ENCODE measurements at regions not wholly inside any gene's neighbourhood (a gene's known extent, or its start where the extent isn't known, plus 50 kb on each side); places are given as distances from the start of the nearest gene placed in this dataset.
A peak's percentile ranks its signal among the peaks of the same experiment; 100 is the strongest.

GRCh38 chr5:42989190-42989589 lies 50.9 kb downstream of the ANXA2R start:
- H3K9ac ChIP-seq: no peak overlapping the region
- no peaks in the 10 kb centered on the region for H3K79me2 ChIP-seq (ENCODE audit: insufficient read depth)
- no peak for DNase-seq
- H3K27me3 ChIP-seq (replicated peaks; ENCODE audit: insufficient read depth): no peaks in the 10 kb centered on the region
- H4K20me1 ChIP-seq (ENCODE audit: insufficient read depth): no peaks in the 10 kb centered on the region
- no peaks in the 10 kb centered on the region for H3K36me3 ChIP-seq (ENCODE audit: low read depth)
- in situ Hi-C loops (cut with MboI): no loop called here
- no peak overlapping the region for H3K4me3 ChIP-seq
- H3K9me2 ChIP-seq (ENCODE audit: insufficient read depth): no peaks in the 10 kb centered on the region
- TF ChIP-seq EZH2phosphoT487 (IDR thresholded peaks at IDR 0.05; ENCODE audit: insufficient read depth, low read depth) (no peak), EZH2 (IDR thresholded peaks at IDR 0.05; ENCODE audit: insufficient read depth, poor library complexity, severe bottlenecking) (no peak)
- H3K9me3 ChIP-seq (ENCODE audit: low read depth): no peaks in the 10 kb centered on the region
- no peak overlapping the region for H3K4me2 ChIP-seq (ENCODE audit: unreplicated experiment)
- 100% methylated on average over 1 of the region's 1 CpG for WGBS, 2 experiments (ENCODE audit: low coverage in 1 of 2, low lambda C conversion rate in 2 of 2, missing lambda C conversion rate in 2 of 2)
- H3K27ac ChIP-seq: no peak overlapping the region
- peaks cover 34% of the 10 kb centered on the region for H3F3A ChIP-seq (ENCODE audit: insufficient read depth)
- H2AFZ ChIP-seq: no peak overlapping the region
- peaks cover 24% of the 10 kb centered on the region for H3K4me1 ChIP-seq (ENCODE audit: insufficient read depth)

GRCh38 chr5:42988568-42988967 lies 51.6 kb downstream of the ANXA2R start:
- peaks cover 28% of the 10 kb centered on the region for H3F3A ChIP-seq (ENCODE audit: insufficient read depth)
- no peak overlapping the region for H3K4me2 ChIP-seq (ENCODE audit: unreplicated experiment)
- H3K4me1 ChIP-seq (ENCODE audit: insufficient read depth): peaks cover 26% of the 10 kb centered on the region
- H2AFZ ChIP-seq: no peak overlapping the region
- no peaks in the 10 kb centered on the region for H3K9me3 ChIP-seq (ENCODE audit: low read depth)
- H3K27me3 ChIP-seq (replicated peaks; ENCODE audit: insufficient read depth): no peaks in the 10 kb centered on the region
- no peaks in the 10 kb centered on the region for H3K9me2 ChIP-seq (ENCODE audit: insufficient read depth)
- no peak for DNase-seq
- H3K9ac ChIP-seq: no peak overlapping the region
- H3K36me3 ChIP-seq (ENCODE audit: low read depth): no peaks in the 10 kb centered on the region
- H4K20me1 ChIP-seq (ENCODE audit: insufficient read depth): no peaks in the 10 kb centered on the region
- H3K27ac ChIP-seq: no peak overlapping the region
- WGBS, 2 experiments (ENCODE audit: low coverage in 1 of 2, low lambda C conversion rate in 2 of 2, missing lambda C conversion rate in 2 of 2): 95 to 96% methylated on average over 2 of the region's 2 CpGs
- TF ChIP-seq EZH2phosphoT487 (IDR thresholded peaks at IDR 0.05; ENCODE audit: insufficient read depth, low read depth) (no peak), EZH2 (IDR thresholded peaks at IDR 0.05; ENCODE audit: insufficient read depth, poor library complexity, severe bottlenecking) (no peak)
- in situ Hi-C loops (cut with MboI): no loop called here
- H3K4me3 ChIP-seq: no peak overlapping the region
- H3K79me2 ChIP-seq (ENCODE audit: insufficient read depth): no peaks in the 10 kb centered on the region

GRCh38 chr5:42985129-42986037 lies 54.7 kb downstream of the ANXA2R start:
- in situ Hi-C loops (cut with MboI): no loop called here
- Histone ChIP-seq H4K20me1 (ENCODE audit: insufficient read depth) (no peaks in the 10 kb centered on the region), H3K4me1 (ENCODE audit: insufficient read depth) (peaks cover 26% of the 10 kb centered on the region)

GRCh38 chr5:42984307-42984706 lies 55.8 kb downstream of the ANXA2R start:
- Histone ChIP-seq H3K9me2 (ENCODE audit: insufficient read depth) (no peaks in the 10 kb centered on the region), H3K9ac (peak overlapping the region; percentile 50), H2AFZ (peak overlapping the region; percentile 47), H3K79me2 (ENCODE audit: insufficient read depth) (no peaks in the 10 kb centered on the region), H3F3A (ENCODE audit: insufficient read depth) (peaks cover 23% of the 10 kb centered on the region), H3K4me1 (ENCODE audit: insufficient read depth) (peaks cover 26% of the 10 kb centered on the region), H3K4me2 (ENCODE audit: unreplicated experiment) (no peak overlapping the region), H3K27ac (peak overlapping the region; percentile 85), H3K9me3 (ENCODE audit: low read depth) (no peaks in the 10 kb centered on the region), H3K4me3 (no peak overlapping the region), H3K36me3 (ENCODE audit: low read depth) (no peaks in the 10 kb centered on the region), H3K27me3 (replicated peaks; ENCODE audit: insufficient read depth) (no peaks in the 10 kb centered on the region), H4K20me1 (ENCODE audit: insufficient read depth) (no peaks in the 10 kb centered on the region)
- peak; percentile 56 for DNase-seq
- in situ Hi-C loops (cut with MboI): no loop called here
- TF ChIP-seq EZH2 (IDR thresholded peaks at IDR 0.05; ENCODE audit: insufficient read depth, poor library complexity, severe bottlenecking) (no peak), EZH2phosphoT487 (IDR thresholded peaks at IDR 0.05; ENCODE audit: insufficient read depth, low read depth) (no peak)

More at GRCh38 chr5:42985129-42986037, 54.7 kb downstream of the ANXA2R start:
- Histone ChIP-seq H3K36me3 (ENCODE audit: low read depth) (no peaks in the 10 kb centered on the region), H3K9me3 (ENCODE audit: low read depth) (no peaks in the 10 kb centered on the region), H3K9ac (peak overlapping the region; percentile 50), H2AFZ (peak overlapping the region; percentile 57), H3K9me2 (ENCODE audit: insufficient read depth) (no peaks in the 10 kb centered on the region), H3K4me3 (0 out of 2 replicates have a peak overlapping the region, but pooled peaks have one; percentile 8), H3K27ac (peak overlapping the region; percentile 85), H3K79me2 (ENCODE audit: insufficient read depth) (no peaks in the 10 kb centered on the region), H3K4me2 (ENCODE audit: unreplicated experiment) (peak overlapping the region; percentile 54), H3F3A (ENCODE audit: insufficient read depth) (peaks cover 23% of the 10 kb centered on the region), H3K27me3 (replicated peaks; ENCODE audit: insufficient read depth) (no peaks in the 10 kb centered on the region)
- 33 to 37% methylated on average over 2 of the region's 2 CpGs for WGBS, 2 experiments (ENCODE audit: low coverage in 1 of 2, low lambda C conversion rate in 2 of 2, missing lambda C conversion rate in 2 of 2)
- TF ChIP-seq EZH2 (IDR thresholded peaks at IDR 0.05; ENCODE audit: insufficient read depth, poor library complexity, severe bottlenecking) (no peak), EZH2phosphoT487 (IDR thresholded peaks at IDR 0.05; ENCODE audit: insufficient read depth, low read depth) (no peak)
- peak; percentile 85 for DNase-seq
